Tibial nerve (tissue), 4 donors: ENCODE measurements at regions not wholly inside any gene's neighbourhood (a gene's known extent, or its start where the extent isn't known, plus 50 kb on each side); places are given as distances from the start of the nearest gene placed in this dataset.

ENCODE experiments used
- DNase-seq, 2 donors: peaks; one replicate each; pipeline ENCODE4 v3.0.0-alpha.2; 2019; ENCODE audit warnings: low spot score in 2 of 2
- H3K27ac ChIP-seq, 4 donors: fragments of 200-600 bp; sonication (generic) in 3 of 4; one replicate each; pipeline ENCODE4 v1.5.1; 2017 to 2019; ENCODE audit warnings: mild to moderate bottlenecking in 1 of 4
- H3K27me3 ChIP-seq, 2 donors: fragments of 200-600 bp; sonication (generic) in 1 of 2; one replicate each; pipeline versions ENCODE4 v1.5.1 to v1.6.0; 2017 to 2019
- H3K36me3 ChIP-seq, 3 donors: fragments of 200-600 bp; sonication (generic); one replicate each; pipeline ENCODE4 v1.5.1; 2018 to 2019
- H3K4me1 ChIP-seq, 4 donors: fragments of 200-600 bp; sonication (generic) in 3 of 4; one replicate each; pipeline ENCODE4 v1.5.1; 2017 to 2019
- H3K4me3 ChIP-seq, 4 donors: fragments of 200-600 bp; sonication (generic) in 3 of 4; one replicate each; pipeline ENCODE4 v1.5.1; 2017 to 2019; ENCODE audit warnings: mild to moderate bottlenecking in 1 of 4, moderate library complexity in 1 of 4
- H3K9me3 ChIP-seq, 4 donors: fragments of 200-600 bp; sonication (generic) in 3 of 4; one replicate each; pipeline ENCODE4 v1.5.1; 2017 to 2019
- EP300 ChIP-seq, 2 donors: sonication (generic); formaldehyde crosslinking; IDR thresholded peaks; one replicate each; pipeline ENCODE4 v1.6.1; 2017; ENCODE audit warnings: antibody characterized with exemption in 2 of 2, mild to moderate bottlenecking in 1 of 2
- POLR2A ChIP-seq, 2 donors: fragments of 450-650 bp; IDR thresholded peaks; one replicate each; pipeline ENCODE4 v1.6.1; 2017; ENCODE audit warnings: antibody characterized with exemption in 2 of 2, mild to moderate bottlenecking in 2 of 2, moderate library complexity in 2 of 2
- WGBS, 2 donors: methylation state at CpG; one replicate each; pipeline ENCODE4 v1.1.5; 2018; 5-methylcytosine and 5-hydroxymethylcytosine counted together
- TF ChIP-seq, protein P1 (sequence below), 5 experiments: fragments of 200-600 bp in 3 of 5; fragments of 450-650 bp in 2 of 5; sonication (generic) in 3 of 5; IDR thresholded peaks; one replicate each; pipeline ENCODE4 v1.5.1; 2016 to 2019; ENCODE audit warnings: antibody characterized with exemption in 5 of 5, mild to moderate bottlenecking in 3 of 5, moderate library complexity in 2 of 5

DNA sequence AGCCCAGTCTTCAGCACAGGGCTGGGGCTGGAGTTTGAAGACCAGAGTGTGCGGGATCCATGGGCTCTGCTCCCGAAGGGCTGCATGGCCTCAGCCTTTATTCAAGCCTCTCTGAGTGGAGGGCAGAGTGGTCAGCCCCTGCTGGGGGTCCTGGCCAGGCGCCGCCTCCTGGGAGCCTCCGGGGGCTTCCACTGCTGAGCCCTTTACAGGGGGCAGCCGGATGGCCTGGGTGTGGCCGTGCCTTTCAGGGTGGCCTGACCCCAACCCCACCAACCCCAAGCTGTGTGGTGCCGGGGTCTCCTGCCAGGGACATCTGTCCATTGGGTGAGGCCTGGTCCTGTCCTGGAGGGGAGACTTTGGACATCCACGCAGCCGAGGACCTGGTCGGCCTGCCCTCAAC is 76.0 kb upstream of the SLCO4A1 start:
- H3K4me3 ChIP-seq, result no peak overlapping the region
- TF ChIP-seq POLR2A (IDR thresholded peaks at IDR 0.05) (no peak), EP300 (IDR thresholded peaks at IDR 0.05) (no peak)
- TF ChIP-seq, protein P1, sequence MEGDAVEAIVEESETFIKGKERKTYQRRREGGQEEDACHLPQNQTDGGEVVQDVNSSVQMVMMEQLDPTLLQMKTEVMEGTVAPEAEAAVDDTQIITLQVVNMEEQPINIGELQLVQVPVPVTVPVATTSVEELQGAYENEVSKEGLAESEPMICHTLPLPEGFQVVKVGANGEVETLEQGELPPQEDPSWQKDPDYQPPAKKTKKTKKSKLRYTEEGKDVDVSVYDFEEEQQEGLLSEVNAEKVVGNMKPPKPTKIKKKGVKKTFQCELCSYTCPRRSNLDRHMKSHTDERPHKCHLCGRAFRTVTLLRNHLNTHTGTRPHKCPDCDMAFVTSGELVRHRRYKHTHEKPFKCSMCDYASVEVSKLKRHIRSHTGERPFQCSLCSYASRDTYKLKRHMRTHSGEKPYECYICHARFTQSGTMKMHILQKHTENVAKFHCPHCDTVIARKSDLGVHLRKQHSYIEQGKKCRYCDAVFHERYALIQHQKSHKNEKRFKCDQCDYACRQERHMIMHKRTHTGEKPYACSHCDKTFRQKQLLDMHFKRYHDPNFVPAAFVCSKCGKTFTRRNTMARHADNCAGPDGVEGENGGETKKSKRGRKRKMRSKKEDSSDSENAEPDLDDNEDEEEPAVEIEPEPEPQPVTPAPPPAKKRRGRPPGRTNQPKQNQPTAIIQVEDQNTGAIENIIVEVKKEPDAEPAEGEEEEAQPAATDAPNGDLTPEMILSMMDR (IDR thresholded peaks at IDR 0.05), result no peak
- no peaks in the 10 kb centered on the region for H3K36me3 ChIP-seq
- H3K27ac ChIP-seq, result no peak overlapping the region
- peaks cover 0 to 50% of the 10 kb centered on the region in 2 donors for H3K27me3 ChIP-seq
- 67 to 77% methylated on average over 1 to 3 of the region's 11 CpGs for WGBS, 2 donors
- peaks cover 0 to under 1% (median 0%) of the 10 kb centered on the region in 4 donors for H3K9me3 ChIP-seq
- DNase-seq, result no peak
- no peaks in the 10 kb centered on the region for H3K4me1 ChIP-seq

DNA sequence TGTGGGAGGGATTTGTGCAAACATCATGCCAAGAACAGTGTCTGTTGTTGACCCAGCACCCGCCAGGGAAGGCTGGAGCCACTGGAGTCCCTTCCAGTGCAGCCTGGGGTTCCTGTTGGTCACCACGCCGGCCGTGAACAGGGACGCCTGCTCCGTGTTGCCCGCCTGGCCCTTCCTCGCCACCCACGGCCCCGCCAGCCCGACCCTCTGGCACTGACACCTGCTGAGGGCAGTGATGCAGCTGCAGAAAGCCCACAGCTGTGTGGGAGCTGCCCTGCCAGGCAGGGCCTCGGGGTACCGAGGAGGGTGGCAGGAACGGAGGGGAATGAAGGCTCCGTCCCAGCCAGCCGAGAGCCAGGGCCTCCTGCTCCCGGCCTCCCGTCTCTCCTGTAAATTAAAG is 75.5 kb upstream of the SLCO4A1 start:
- WGBS, 2 donors, result 75 to 93% methylated on average over 10 to 18 of the region's 18 CpGs
- Histone ChIP-seq H3K27me3 (peaks cover 0 to 50% of the 10 kb centered on the region in 2 donors), H3K4me3 (no peak overlapping the region), H3K36me3 (no peaks in the 10 kb centered on the region), H3K27ac (no peak overlapping the region), H3K9me3 (peaks cover 0 to 6% (median 0%) of the 10 kb centered on the region in 4 donors), H3K4me1 (no peaks in the 10 kb centered on the region)
- TF ChIP-seq EP300 (IDR thresholded peaks at IDR 0.05) (no peak), POLR2A (IDR thresholded peaks at IDR 0.05) (no peak)
- TF ChIP-seq, protein P1 (IDR thresholded peaks at IDR 0.05), result no peak
- no peak for DNase-seq

DNA sequence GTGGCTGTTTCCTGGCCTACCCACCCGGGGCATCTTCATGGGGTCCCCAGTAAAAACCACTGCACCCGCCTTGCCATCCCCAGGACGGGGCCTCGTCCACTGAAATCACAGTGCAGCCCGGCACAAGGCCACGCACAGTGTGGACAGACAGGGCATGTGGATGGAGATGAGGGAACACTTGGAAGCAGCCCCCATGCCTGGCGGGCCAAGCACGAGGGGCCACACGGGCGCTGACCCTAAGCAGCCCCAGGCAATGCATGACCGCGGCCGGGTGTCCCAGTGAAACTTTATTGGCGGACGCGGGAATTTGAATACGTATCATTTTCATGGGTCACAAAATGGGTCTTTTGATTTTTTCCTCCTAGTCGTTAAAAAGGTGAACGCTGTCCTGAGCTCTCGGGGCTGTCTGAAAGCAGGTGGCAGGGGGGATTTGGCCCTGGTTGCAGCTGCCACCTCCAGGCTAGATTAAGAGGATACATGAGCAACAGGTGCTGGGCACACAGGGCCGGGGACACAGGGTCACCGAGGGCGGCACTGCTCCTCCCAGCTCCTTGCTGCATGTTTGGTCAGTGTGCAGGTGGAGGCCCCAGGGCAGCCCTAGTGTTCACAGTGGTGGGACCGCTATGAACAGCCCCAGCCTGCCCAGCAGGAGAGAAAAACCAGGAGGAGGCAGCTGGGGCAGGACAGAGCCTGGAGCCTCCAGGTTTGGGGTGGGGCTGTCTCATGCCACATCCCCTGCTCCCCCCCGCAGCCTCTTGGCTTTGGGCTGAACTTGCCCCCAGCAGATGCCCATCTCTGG is 74.9 kb upstream of the SLCO4A1 start:
- no peak overlapping the region for H3K4me3 ChIP-seq
- H3K27ac ChIP-seq, result no peak overlapping the region
- no peaks in the 10 kb centered on the region for H3K4me1 ChIP-seq
- H3K9me3 ChIP-seq, result peaks cover 0 to 11% (median 0%) of the 10 kb centered on the region in 4 donors
- no peak for DNase-seq
- TF ChIP-seq EP300 (IDR thresholded peaks at IDR 0.05) (no peak), POLR2A (IDR thresholded peaks at IDR 0.05) (no peak)
- TF ChIP-seq, protein P1 (IDR thresholded peaks at IDR 0.05), result no peak
- 56 to 69% methylated on average over 23 to 24 of the region's 25 CpGs for WGBS, 2 donors
- H3K36me3 ChIP-seq, result no peaks in the 10 kb centered on the region
- peaks cover 0 to 50% of the 10 kb centered on the region in 2 donors for H3K27me3 ChIP-seq

DNA sequence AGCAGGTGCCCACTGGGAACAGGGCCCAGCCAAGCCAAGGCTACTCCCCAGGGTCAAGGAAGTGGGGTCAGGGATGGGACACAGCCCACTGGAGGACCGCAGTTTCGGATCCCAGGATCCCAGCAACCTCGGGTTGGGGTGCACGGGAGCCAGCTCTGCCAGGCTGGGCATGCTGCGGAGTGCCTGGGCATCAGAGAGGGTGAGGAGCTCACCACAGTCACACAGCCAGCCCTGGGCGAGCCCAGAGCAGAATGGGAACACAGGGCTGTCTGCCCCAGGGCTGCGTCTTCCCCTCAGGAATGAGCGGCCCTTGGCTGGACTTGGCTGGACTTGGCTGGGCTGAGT is 74.3 kb upstream of the SLCO4A1 start:
- no peaks in the 10 kb centered on the region for H3K36me3 ChIP-seq
- TF ChIP-seq POLR2A (IDR thresholded peaks at IDR 0.05), result no peak
- TF ChIP-seq, protein P1 (IDR thresholded peaks at IDR 0.05), result no peak
- TF ChIP-seq EP300 (IDR thresholded peaks at IDR 0.05), result no peak
- no peak overlapping the region for H3K27ac ChIP-seq
- no peak overlapping the region for H3K4me3 ChIP-seq
- WGBS, 2 donors, result 73 to 74% methylated on average over 5 to 8 of the region's 8 CpGs
- peaks cover 0 to 11% (median 0%) of the 10 kb centered on the region in 4 donors for H3K9me3 ChIP-seq
- no peak for DNase-seq
- H3K27me3 ChIP-seq, result peaks cover 0 to 49% of the 10 kb centered on the region in 2 donors
- H3K4me1 ChIP-seq, result no peaks in the 10 kb centered on the region

DNA sequence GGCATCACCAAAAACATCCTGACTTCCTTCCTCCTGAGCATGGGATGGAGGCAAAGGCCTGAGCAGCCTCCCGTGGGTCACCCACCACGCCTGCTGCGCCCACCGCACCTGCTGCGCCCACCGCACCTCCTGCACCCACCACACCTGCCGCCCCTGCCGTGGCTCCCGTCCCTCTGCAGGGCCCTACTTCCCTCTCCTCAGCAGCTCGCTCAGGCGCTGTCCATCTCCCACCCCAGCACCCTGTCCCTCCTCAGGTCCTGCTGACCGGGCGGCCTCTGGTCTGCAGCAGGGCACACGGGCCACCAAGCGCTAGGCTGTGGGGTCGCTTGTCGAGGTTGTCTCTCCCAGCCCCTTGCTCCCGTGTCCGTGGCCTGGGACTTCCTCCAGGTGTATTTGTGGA is 72.7 kb upstream of the SLCO4A1 start:
- Histone ChIP-seq H3K27ac (no peak overlapping the region), H3K27me3 (peaks cover 0 to 56% of the 10 kb centered on the region in 2 donors), H3K9me3 (peaks cover 0 to 11% (median 0%) of the 10 kb centered on the region in 4 donors), H3K36me3 (no peaks in the 10 kb centered on the region), H3K4me3 (no peak overlapping the region), H3K4me1 (no peaks in the 10 kb centered on the region)
- TF ChIP-seq POLR2A (IDR thresholded peaks at IDR 0.05) (no peak), EP300 (IDR thresholded peaks at IDR 0.05) (no peak)
- TF ChIP-seq, protein P1 (IDR thresholded peaks at IDR 0.05), result no peak
- DNase-seq, result no peak
- WGBS, 2 donors, result 82 to 84% methylated on average over 16 to 19 of the region's 19 CpGs
